K562 (cell line): ENCODE measurements at regions not wholly inside any gene's neighbourhood (a gene's known extent, or its start where the extent isn't known, plus 50 kb on each side); places are given as distances from the start of the nearest gene placed in this dataset.

Experiments
- BHLHE40 ChIP-seq: IDR thresholded peaks from 2 replicates; pipeline ENCODE4 v1.6.1; 2011; ENCODE audit warnings: low read length, improper control_type of control experiment
- BRCA1 ChIP-seq, 2 experiments: fragments of 450-650 bp in 1 of 2; sonication (generic) in 1 of 2; formaldehyde crosslinking in 1 of 2; IDR thresholded peaks; 2 replicates each; pipeline versions ENCODE4 v1.5.0 to v1.6.1; 2017 to 2020; ENCODE audit warnings: mild to moderate bottlenecking in 1 of 2, missing genetic modification reagents in 1 of 2
- CBFB ChIP-seq: sonication (generic); formaldehyde crosslinking; IDR thresholded peaks from 2 replicates; pipeline ENCODE4 v1.4.0; 2020; ENCODE audit warnings: mild to moderate bottlenecking, missing genetic modification reagents
- CREM ChIP-seq: IDR thresholded peaks from 2 replicates; pipeline ENCODE4 v1.6.1; 2014; ENCODE audit warnings: antibody characterized with exemption, low read depth
- GATAD2A ChIP-seq: fragments of 450-650 bp; IDR thresholded peaks from 2 replicates; pipeline ENCODE4 v1.6.1; 2017
- HINFP ChIP-seq: fragments of 450-650 bp; conservative IDR thresholded peaks from 2 replicates; pipeline ENCODE4 v1.6.1; 2016; ENCODE audit warnings: missing genetic modification characterization, low read depth, mild to moderate bottlenecking, control low read depth, missing compliant biosample characterization
- IRF2 ChIP-seq: sonication (generic); formaldehyde crosslinking; IDR thresholded peaks from 2 replicates; pipeline ENCODE4 v1.8.1; 2022; ENCODE audit warnings: mild to moderate bottlenecking, missing genetic modification reagents
- NR2C1 ChIP-seq, 2 experiments: fragments of 450-650 bp; IDR thresholded peaks; 2 replicates each; pipeline ENCODE4 v1.6.1; 2017; ENCODE audit warnings: mild to moderate bottlenecking in 2 of 2, antibody characterized with exemption in 1 of 2, inconsistent platforms in 1 of 2, missing compliant biosample characterization in 1 of 2, missing genetic modification characterization in 1 of 2
- TGIF2 ChIP-seq: sonication (generic); formaldehyde crosslinking; IDR thresholded peaks from 2 replicates; pipeline ENCODE4 v1.8.1; 2022; ENCODE audit warnings: mild to moderate bottlenecking, missing genetic modification reagents, moderate library complexity
- THRAP3 ChIP-seq: fragments of 450-650 bp; IDR thresholded peaks from 2 replicates; pipeline ENCODE4 v1.6.1; 2016; ENCODE audit warnings: mild to moderate bottlenecking, inconsistent platforms, borderline replicate concordance
- ZC3H4 ChIP-seq: sonication (generic); formaldehyde crosslinking; IDR thresholded peaks from 2 replicates; pipeline ENCODE4 v1.9.0; 2021; ENCODE audit warnings: missing genetic modification reagents, borderline replicate concordance
- ZNF232 ChIP-seq: sonication (generic); formaldehyde crosslinking; IDR thresholded peaks from 2 replicates; pipeline ENCODE4 v1.8.0; 2022; ENCODE audit warnings: mild to moderate bottlenecking, missing genetic modification reagents
- ZNF436 ChIP-seq: fragments of 250-450, 450-650 bp; sonication (Bioruptor Pico); formaldehyde crosslinking; IDR thresholded peaks from 2 replicates; pipeline ENCODE4 v1.7.0; 2020; ENCODE audit warnings: mild to moderate bottlenecking
- ZNF740 ChIP-seq, 3 experiments: fragments of 200-800 bp in 1 of 3; sonication (Bioruptor generic) in 1 of 3; sonication (generic) in 1 of 3; formaldehyde crosslinking in 1 of 3; IDR thresholded peaks; 2 replicates each; pipeline versions ENCODE4 v1.6.1 to v1.8.0; 2016 to 2022; ENCODE audit warnings: mild to moderate bottlenecking in 2 of 3, missing compliant biosample characterization in 2 of 3, missing genetic modification characterization in 2 of 3, missing genetic modification reagents in 1 of 3
- TF ChIP-seq, protein P1 (sequence below): fragments of 250-450 bp; sonication (Bioruptor Pico); IDR thresholded peaks from 2 replicates; pipeline ENCODE4 v1.4.0; 2020
- TF ChIP-seq, protein P2 (sequence below): sonication (generic); formaldehyde crosslinking; IDR thresholded peaks from 2 replicates; pipeline ENCODE4 v1.8.0; 2023; ENCODE audit warnings: mild to moderate bottlenecking, missing genetic modification reagents

DNA sequence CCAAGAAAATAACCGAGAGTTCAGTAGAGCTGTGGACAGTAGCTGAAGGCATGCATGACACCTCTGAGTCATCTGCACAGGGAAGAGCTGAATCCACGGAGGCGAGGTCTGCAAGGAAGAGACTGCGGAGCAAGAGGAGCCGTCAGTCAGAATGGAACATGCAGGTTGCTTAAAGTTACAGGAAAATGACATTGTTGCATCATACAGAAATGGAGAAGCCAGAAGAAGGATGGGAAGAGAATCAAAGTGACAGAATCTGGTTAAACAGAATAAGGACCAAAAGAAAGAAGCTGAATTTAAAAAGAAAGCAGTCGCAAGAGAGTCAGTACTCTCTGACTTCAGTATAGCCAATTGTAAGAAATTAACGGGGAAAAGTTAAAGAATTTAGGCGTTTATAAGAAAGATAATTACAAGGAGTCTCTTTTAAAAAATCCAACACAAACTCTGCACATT is 533.8 kb downstream of the ADCYAP1 start (continued):
- TF ChIP-seq, protein P1, sequence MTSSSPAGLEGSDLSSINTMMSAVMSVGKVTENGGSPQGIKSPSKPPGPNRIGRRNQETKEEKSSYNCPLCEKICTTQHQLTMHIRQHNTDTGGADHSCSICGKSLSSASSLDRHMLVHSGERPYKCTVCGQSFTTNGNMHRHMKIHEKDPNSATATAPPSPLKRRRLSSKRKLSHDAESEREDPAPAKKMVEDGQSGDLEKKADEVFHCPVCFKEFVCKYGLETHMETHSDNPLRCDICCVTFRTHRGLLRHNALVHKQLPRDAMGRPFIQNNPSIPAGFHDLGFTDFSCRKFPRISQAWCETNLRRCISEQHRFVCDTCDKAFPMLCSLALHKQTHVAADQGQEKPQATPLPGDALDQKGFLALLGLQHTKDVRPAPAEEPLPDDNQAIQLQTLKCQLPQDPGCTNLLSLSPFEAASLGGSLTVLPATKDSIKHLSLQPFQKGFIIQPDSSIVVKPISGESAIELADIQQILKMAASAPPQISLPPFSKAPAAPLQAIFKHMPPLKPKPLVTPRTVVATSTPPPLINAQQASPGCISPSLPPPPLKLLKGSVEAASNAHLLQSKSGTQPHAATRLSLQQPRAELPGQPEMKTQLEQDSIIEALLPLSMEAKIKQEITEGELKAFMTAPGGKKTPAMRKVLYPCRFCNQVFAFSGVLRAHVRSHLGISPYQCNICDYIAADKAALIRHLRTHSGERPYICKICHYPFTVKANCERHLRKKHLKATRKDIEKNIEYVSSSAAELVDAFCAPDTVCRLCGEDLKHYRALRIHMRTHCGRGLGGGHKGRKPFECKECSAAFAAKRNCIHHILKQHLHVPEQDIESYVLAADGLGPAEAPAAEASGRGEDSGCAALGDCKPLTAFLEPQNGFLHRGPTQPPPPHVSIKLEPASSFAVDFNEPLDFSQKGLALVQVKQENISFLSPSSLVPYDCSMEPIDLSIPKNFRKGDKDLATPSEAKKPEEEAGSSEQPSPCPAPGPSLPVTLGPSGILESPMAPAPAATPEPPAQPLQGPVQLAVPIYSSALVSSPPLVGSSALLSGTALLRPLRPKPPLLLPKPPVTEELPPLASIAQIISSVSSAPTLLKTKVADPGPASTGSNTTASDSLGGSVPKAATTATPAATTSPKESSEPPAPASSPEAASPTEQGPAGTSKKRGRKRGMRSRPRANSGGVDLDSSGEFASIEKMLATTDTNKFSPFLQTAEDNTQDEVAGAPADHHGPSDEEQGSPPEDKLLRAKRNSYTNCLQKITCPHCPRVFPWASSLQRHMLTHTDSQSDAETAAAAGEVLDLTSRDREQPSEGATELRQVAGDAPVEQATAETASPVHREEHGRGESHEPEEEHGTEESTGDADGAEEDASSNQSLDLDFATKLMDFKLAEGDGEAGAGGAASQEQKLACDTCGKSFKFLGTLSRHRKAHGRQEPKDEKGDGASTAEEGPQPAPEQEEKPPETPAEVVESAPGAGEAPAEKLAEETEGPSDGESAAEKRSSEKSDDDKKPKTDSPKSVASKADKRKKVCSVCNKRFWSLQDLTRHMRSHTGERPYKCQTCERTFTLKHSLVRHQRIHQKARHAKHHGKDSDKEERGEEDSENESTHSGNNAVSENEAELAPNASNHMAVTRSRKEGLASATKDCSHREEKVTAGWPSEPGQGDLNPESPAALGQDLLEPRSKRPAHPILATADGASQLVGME (CRISPR knock-in tag) = no peak
- TF ChIP-seq GATAD2A (no peak), NR2C1 (IDR thresholded peaks at IDR 0.05) (no peak), NR2C1 (tag; IDR thresholded peaks at IDR 0.05) (no peak), BHLHE40 (no peak), CREM (no peak), CBFB (no peak), ZNF232 (CRISPR knock-in tag) (no peak), IRF2 (no peak), BRCA1 (IDR thresholded peaks at IDR 0.05) (no peak), BRCA1 (CRISPR knock-in tag; IDR thresholded peaks at IDR 0.05) (no peak), HINFP (tag) (no peak), THRAP3 (no peak), ZNF436 (no peak), ZC3H4 (CRISPR knock-in tag) (no peak), TGIF2 (CRISPR knock-in tag) (no peak), ZNF740 (CRISPR knock-in tag; IDR thresholded peaks at IDR 0.05) (no peak), ZNF740 (tag; IDR thresholded peaks at IDR 0.05) (no peak)
- TF ChIP-seq, protein P2, sequence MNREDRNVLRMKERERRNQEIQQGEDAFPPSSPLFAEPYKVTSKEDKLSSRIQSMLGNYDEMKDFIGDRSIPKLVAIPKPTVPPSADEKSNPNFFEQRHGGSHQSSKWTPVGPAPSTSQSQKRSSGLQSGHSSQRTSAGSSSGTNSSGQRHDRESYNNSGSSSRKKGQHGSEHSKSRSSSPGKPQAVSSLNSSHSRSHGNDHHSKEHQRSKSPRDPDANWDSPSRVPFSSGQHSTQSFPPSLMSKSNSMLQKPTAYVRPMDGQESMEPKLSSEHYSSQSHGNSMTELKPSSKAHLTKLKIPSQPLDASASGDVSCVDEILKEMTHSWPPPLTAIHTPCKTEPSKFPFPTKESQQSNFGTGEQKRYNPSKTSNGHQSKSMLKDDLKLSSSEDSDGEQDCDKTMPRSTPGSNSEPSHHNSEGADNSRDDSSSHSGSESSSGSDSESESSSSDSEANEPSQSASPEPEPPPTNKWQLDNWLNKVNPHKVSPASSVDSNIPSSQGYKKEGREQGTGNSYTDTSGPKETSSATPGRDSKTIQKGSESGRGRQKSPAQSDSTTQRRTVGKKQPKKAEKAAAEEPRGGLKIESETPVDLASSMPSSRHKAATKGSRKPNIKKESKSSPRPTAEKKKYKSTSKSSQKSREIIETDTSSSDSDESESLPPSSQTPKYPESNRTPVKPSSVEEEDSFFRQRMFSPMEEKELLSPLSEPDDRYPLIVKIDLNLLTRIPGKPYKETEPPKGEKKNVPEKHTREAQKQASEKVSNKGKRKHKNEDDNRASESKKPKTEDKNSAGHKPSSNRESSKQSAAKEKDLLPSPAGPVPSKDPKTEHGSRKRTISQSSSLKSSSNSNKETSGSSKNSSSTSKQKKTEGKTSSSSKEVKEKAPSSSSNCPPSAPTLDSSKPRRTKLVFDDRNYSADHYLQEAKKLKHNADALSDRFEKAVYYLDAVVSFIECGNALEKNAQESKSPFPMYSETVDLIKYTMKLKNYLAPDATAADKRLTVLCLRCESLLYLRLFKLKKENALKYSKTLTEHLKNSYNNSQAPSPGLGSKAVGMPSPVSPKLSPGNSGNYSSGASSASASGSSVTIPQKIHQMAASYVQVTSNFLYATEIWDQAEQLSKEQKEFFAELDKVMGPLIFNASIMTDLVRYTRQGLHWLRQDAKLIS (CRISPR knock-in tag) = no peak
